Fibroblast of the aortic adventitia (primary cell): ENCODE measurements at regions not wholly inside any gene's neighbourhood (a gene's known extent, or its start where the extent isn't known, plus 50 kb on each side); places are given as distances from the start of the nearest gene placed in this dataset.
A peak's percentile ranks its signal among the peaks of the same experiment; 100 is the strongest.

ENCODE experiments used
- DNase-seq: peaks from one replicate; pipeline ENCODE4 v3.0.0-alpha.2; 2010; ENCODE audit warnings: low read depth
- H3K4me3 ChIP-seq: 2 replicates; pipeline ENCODE4 v1.5.1; 2011; ENCODE audit warnings: low read depth, mild to moderate bottlenecking, control low read depth, low read length, moderate library complexity
- CTCF ChIP-seq: IDR thresholded peaks from 2 replicates; pipeline ENCODE4 v1.5.1; 2011; ENCODE audit warnings: mild to moderate bottlenecking, low read length, control low read depth, inconsistent platforms; ENCODE audit not compliant: insufficient read depth

- TF ChIP-seq CTCF: no peak
- peak; percentile 47 for DNase-seq
- no peak overlapping the region for H3K4me3 ChIP-seq
Observed at GRCh38 chr2:174670446-174670845, 72.8 kb upstream of the WIPF1 start.

GRCh38 chr2:174669336-174669735 lies 71.7 kb upstream of the WIPF1 start:
- H3K4me3 ChIP-seq: no peak overlapping the region
- TF ChIP-seq CTCF: no peak
- no peak for DNase-seq

- H3K4me3 ChIP-seq: no peak overlapping the region
- TF ChIP-seq CTCF: no peak
- DNase-seq: no peak
Observed at GRCh38 chr2:174668075-174668474, 70.5 kb upstream of the WIPF1 start.

- no peak for TF ChIP-seq CTCF
- DNase-seq: no peak
- H3K4me3 ChIP-seq: no peak overlapping the region
Observed at GRCh38 chr2:174667250-174667860, 69.8 kb upstream of the WIPF1 start.

- no peak overlapping the region for H3K4me3 ChIP-seq
- peak; percentile 33 for DNase-seq
- peak; percentile 25 for TF ChIP-seq CTCF
Observed at GRCh38 chr2:174666845-174667244, 69.2 kb upstream of the WIPF1 start.

GRCh38 chr2:174666312-174666711 lies 68.7 kb upstream of the WIPF1 start:
- no peak overlapping the region for H3K4me3 ChIP-seq
- TF ChIP-seq CTCF: no peak
- no peak for DNase-seq
